ENCODE measurements at regions not wholly inside any gene's neighbourhood (a gene's known extent, or its start where the extent isn't known, plus 50 kb on each side); places are given as distances from the start of the nearest gene placed in this dataset.

DNA sequence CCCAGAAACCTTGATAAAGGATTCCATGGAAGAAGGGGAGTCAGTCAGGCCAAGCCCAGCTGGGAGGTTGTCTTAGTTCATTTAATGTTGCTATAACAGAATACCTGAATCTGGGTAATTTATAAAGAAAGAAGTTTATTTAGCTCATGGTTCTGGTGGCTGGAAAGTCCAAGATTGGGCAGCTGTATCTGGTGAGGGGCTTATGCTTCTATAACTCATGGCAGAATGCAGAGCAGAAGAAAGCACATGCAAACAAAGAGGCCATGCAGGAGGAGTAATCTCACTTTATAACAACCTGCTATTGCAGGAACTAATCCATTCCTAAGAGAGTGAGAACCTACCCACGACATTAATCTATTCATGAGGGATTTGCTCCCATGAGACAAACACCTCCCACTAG is 54.2 kb upstream of the ANKRD1 start:
- no peak for DNase-seq
- in situ Hi-C loops (cut with HindIII; ENCODE audit: low pct_ligation_motif_present, low pct_unique_long_range_greater_than_20kb, low sequenced_read_pairs), result no loop called here

DNA sequence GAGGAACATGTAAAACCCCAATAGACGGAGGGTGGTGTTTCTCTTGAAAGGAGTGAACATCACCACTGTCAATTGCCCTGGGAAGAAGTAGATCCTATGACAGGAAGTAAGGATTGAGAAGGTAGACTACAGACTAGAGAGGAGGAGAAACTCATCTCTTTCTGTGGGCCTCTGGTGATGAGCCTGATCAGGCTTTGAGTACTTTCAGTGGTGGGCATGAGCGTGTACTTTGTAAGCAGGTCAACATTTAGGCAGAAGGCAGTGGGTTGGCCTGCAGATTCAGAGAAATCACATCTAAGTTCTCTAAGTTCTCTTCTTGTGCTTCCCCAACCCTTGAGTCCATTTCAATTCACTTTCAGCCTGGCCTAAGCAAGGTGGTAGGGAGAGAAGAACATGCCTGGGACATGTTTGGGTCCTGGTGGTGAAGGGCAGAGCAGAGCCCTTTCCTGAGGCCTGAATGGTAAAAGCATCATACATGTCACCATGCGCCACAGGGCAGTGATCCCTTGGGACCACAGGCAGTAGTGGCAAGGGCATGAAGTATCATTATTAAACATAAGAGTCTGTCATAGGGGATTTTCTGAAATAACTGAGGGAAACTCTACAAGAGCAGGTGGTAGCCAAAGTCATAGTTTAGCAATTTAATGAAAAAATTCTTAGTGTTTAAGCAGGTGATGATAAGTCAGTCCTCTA is 56.4 kb upstream of the ANKRD1 start:
- no peak for DNase-seq
- in situ Hi-C loops (cut with HindIII; ENCODE audit: low pct_ligation_motif_present, low pct_unique_long_range_greater_than_20kb, low sequenced_read_pairs), result no loop called here

DNA sequence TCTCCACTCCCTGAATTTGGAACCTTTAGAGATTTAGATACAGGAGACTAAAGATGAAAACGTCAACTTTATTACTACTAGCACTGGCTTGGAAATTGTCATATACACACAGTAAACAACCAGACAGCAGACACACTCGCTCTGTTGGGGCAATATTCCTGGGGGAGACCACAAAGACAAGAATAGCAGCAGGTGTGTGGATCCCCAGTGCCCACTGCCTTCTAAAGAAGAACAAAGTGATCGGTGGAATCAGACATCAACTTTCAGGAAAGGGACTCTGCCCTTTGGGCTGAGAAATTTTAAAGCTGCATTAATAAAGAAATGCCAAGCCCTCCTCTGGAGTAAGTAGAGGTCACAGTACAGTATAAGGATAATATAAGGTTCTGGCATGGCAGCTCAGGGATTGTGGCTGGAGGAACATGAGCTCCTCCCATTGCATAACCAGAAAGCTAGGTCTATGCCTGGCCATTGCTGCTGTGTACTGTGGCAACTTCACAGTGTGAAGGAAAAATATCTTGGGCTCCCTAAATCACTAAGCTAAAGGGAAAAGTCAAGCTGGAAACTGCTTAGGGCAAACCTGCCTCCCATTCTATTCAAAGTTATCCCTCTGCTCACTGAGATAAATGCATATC is 57.1 kb upstream of the ANKRD1 start:
- no peak for DNase-seq

DNA sequence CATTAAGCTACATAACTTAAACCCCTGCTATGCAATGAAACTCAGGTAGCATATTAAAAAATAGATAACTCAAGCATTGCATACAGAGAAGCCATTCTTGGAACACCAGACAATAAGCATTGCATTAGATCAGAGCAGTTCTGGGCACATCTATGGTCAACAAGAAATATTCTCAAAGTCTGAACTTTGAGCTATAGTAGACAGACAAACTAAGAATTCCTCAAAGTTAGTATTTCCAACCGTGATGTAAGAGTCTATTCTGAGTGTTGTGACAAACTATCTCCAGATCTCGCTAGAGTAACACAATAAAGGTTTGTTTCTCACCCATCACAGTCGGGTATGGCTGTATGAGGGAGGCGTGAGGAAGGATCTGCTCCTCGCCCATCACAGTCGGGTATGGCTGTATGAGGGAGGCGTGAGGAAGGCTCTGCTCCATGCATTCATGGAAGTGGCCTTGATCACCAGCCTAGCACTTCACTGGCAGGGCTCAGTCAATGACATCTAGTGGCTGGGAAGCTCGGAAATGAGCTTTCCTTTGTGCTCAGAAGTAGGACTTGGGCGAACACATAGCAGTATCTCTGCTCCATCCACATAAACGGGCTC is 61.6 kb upstream of the ANKRD1 start:
- in situ Hi-C loops (cut with HindIII; ENCODE audit: low pct_ligation_motif_present, low pct_unique_long_range_greater_than_20kb, low sequenced_read_pairs), result no loop called here
- DNase-seq, result no peak

More for the DNA sequence above, 57.1 kb upstream of the ANKRD1 start:
- in situ Hi-C loops (cut with HindIII; ENCODE audit: low pct_ligation_motif_present, low pct_unique_long_range_greater_than_20kb, low sequenced_read_pairs), result no loop called here

DNA sequence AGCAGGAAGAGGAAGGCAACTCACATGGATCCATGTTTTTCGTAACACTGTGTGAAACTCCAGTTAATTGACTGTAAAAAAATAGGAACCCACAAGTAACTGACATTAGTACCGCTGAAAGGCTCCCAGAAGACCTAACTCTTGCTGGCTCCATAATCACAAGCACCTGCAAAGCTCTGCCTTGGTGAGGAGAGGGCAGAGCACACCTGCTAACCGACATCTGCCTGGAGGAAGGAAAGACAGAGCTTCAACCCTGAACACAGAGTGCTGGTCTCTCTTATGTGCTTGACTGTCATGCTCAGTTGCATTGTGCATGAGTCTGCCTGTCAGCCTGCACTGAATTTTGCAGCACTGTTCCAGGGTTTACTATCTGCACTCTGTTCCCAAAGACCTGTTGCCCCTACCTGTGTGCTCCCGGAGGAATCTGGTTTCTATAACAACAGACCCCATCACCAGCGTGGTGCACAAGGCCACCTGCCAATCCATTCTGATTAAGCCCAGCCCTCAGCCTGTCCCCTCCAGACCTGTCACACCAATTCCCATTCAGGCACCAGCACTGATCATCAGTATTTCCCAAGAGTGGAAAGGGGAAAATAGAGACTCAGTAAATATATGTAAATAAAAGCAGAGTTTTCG is 63.1 kb upstream of the ANKRD1 start:
- in situ Hi-C loops (cut with HindIII; ENCODE audit: low pct_ligation_motif_present, low pct_unique_long_range_greater_than_20kb, low sequenced_read_pairs), result no loop called here
- no peak for DNase-seq

DNA sequence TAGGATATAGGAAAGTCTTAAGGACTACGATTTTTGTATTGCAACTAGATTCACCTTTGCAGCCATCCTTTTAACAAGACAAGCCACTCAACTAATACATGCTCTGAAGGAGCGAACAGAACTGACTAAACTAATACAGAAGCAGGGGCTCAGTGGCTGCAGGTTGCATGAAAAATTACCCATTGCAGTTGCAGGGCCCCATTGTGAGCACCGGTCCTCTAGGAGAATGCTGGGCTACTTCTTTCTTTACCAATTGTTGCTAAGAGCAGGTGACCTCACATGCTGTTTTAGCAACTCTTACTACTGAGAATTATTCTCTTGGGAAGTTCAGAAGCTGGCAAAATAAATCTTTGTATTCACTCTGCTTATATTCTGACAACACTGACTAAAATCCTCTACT is 64.0 kb upstream of the ANKRD1 start:
- in situ Hi-C loops (cut with HindIII; ENCODE audit: low pct_ligation_motif_present, low pct_unique_long_range_greater_than_20kb, low sequenced_read_pairs), result no loop called here
- DNase-seq, result no peak

DNA sequence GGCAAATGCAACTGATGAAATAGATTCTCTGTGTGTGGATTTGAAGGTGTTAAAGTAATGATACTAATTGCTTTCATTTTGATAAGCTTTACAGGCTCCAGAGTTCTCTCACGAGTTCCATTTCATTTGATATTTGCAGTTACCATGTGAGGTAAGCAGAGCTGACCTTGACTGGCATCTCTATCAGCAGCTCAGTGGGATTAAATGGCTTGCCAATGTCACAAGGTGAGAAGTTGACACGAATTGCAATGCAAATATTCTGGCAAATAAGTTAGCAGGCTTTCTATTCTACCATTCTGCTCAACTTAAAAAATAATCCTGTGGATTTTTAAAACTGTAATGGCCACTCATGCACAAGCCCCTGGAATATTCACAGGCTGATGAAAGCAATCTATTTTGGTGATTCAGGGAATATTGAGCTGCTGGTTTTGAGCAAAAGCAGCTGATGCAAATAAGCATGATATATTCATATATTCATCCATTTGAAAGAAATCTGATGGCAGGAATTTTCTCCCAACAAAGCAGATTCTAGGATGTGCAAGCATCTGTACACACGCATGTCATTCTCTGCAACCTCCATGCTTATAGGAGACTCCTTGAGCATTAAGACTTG is 64.5 kb upstream of the ANKRD1 start:
- in situ Hi-C loops (cut with HindIII; ENCODE audit: low pct_ligation_motif_present, low pct_unique_long_range_greater_than_20kb, low sequenced_read_pairs), result no loop called here
- DNase-seq, result no peak

DNA sequence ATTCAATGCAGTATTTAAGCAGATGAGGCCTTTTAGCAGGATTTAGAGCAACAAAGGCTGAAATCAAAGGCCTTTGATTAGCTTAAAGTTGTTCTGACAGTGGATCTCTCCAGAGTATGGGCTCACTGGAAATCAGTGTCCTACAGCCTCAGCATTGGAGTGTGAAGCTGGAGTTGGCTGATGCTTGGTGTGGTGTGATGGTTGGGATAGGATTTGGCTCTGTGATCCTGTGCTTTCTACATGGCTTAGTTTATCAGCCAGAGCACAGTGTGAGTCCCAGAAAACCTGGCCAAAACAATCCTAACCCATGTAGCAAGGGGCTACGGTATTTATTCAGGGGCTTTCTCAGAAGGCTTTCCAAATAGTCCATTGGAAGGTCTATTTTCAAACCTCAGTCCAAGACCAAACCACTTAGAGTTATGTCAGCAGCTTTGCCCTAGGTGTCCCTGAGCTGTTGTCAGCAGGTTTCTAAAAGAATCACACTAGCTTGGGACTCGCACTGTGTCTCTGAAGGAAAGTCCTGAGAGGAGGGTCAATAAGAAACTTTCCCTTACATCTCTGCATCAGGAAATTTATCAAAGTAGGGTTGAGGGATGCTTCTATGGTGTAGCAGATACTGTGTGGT is 65.4 kb upstream of the ANKRD1 start:
- in situ Hi-C loops (cut with HindIII; ENCODE audit: low pct_ligation_motif_present, low pct_unique_long_range_greater_than_20kb, low sequenced_read_pairs), result no loop called here
- DNase-seq, result no peak

DNA sequence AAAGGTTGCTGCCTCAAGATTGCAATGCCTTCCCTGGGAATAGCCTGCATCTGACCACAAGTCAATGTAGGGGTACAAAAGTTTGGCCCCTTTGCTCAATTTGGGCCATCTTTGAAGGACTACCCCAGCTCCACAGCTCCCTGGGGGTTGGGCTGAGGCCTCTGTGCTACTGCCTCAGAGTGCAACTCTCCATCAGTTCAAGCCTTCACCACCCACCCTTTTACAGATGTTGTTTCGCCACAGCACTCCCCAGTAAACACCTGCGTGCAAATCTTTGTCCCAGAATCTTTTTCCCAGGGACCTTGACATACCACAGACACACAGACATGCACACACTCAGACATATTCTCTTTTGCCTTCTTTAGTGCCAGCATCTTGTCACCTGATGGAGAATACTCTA is 66.0 kb upstream of the ANKRD1 start:
- in situ Hi-C loops (cut with HindIII; ENCODE audit: low pct_ligation_motif_present, low pct_unique_long_range_greater_than_20kb, low sequenced_read_pairs), result no loop called here

DNA sequence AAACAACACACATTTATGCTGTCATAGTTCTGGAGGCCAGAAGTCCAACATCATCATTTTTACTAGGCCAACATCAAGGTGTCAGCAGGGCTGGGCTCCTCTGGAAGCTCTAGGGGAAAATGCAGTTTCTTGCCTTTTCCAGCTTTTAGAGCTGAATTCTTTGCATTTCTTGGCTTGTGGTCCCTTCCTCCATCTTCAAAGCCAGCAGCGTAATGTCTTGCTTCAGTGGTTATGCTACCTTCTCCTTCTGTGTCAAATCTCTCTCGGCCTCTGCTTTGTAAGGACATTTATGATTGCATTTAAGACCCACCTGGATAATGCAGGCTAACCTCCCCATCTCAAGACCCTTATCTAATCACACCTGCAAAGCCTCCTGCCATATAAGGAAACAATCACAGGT is 66.5 kb upstream of the ANKRD1 start:
- in situ Hi-C loops (cut with HindIII; ENCODE audit: low pct_ligation_motif_present, low pct_unique_long_range_greater_than_20kb, low sequenced_read_pairs), result no loop called here
- no peak for DNase-seq

More for the DNA sequence above, 66.0 kb upstream of the ANKRD1 start:
- no peak for DNase-seq

DNA sequence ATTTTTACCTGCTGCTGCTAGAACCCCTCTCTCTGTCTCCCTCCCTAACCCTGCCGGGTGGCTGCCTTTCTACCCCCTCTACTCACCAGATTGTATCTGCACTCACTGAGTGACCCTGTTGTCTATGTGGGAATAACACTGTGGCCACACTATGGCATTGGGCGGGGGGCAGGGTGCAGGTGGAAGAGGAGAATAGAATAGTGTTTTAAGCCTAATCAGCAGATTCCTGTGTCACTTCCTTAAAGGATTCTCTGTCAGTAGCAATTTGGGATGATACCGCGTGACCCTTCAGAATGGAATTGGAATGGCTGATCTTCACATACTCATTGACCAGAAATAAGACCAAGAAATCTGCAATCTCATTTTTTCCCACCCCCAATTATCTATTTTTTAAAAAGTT is 67.1 kb upstream of the ANKRD1 start:
- no peak for DNase-seq
- in situ Hi-C loops (cut with HindIII; ENCODE audit: low pct_ligation_motif_present, low pct_unique_long_range_greater_than_20kb, low sequenced_read_pairs), result no loop called here

DNA sequence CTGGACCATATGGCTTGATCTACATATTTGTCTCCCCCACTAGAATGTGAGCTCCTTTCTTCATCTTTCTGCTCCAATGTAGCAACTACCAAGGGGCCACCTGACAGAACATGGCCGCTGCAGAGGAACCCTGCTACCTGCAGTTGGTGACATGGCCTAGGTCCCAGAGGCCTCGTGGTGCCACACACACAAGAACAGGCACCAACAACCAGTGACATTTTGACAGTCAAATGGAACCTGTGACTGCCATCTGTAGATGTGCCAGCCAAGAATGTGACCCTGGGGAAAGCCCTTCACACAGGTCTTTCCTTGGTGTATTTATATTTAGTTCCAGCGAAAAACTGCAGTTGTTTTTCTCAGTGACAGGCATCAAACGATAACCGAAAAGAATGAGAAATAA is 67.9 kb upstream of the ANKRD1 start:
- in situ Hi-C loops (cut with HindIII; ENCODE audit: low pct_ligation_motif_present, low pct_unique_long_range_greater_than_20kb, low sequenced_read_pairs), result no loop called here
- DNase-seq, result no peak

DNA sequence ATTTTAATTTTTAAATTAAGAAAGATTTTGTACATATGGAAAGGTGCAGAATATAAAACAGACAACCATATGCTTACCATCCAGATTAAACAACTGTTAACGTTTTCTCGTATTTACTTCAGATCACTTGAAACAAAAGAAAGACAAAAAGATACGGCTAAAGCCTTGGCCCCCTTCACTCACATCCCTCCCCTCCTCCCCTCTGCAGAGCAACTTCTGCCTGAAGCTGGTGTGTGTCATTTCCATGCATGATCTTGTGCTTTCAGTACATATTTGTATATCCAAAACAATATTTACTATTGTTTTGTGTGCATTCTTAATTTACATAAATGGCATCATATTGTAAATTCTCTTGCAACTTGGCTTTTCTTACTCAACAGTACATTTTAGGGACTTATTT is 68.5 kb upstream of the ANKRD1 start:
- in situ Hi-C loops (cut with HindIII; ENCODE audit: low pct_ligation_motif_present, low pct_unique_long_range_greater_than_20kb, low sequenced_read_pairs), result no loop called here
- DNase-seq, result no peak

DNA sequence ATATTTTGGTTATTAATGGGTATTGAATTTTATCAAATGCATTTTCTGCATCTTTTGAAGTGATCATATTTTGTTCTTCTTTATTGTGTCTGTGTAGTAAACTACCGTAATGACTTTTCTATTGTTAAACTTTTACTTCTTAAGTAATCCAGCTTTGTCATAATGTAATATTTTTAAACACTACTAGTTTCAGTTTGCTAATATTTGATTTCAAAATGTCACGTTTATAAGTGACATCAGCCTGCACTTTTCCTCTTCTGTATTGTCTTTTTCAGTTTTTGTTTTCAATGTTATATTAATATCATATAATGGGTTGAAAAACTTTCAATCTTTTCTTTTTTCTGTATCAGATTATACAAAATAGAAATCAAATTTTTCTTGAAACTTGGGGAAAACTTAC is 71.6 kb upstream of the ANKRD1 start:
- no peak for DNase-seq
- in situ Hi-C loops (cut with HindIII; ENCODE audit: low pct_ligation_motif_present, low pct_unique_long_range_greater_than_20kb, low sequenced_read_pairs), result no loop called here

DNA sequence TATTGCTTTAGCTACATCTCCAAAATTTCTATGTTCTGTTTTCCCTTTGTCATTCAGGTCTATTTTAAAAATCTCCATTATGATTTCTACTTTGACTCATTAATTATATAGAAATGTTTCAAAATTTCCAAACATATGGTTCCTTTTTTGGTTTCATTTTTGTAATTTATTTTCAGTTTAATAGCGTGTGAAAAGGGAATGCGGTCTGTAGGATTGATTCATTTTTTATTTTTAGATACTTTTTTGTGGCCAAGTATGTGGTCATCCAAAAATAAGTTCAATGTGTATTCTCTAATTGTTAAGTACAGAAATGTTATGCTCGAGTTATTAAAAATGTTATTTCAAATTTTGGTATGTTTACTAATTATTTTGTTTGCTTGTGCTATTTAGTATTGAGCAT is 72.5 kb upstream of the ANKRD1 start:
- DNase-seq, result no peak
- in situ Hi-C loops (cut with HindIII; ENCODE audit: low pct_ligation_motif_present, low pct_unique_long_range_greater_than_20kb, low sequenced_read_pairs), result no loop called here

DNA sequence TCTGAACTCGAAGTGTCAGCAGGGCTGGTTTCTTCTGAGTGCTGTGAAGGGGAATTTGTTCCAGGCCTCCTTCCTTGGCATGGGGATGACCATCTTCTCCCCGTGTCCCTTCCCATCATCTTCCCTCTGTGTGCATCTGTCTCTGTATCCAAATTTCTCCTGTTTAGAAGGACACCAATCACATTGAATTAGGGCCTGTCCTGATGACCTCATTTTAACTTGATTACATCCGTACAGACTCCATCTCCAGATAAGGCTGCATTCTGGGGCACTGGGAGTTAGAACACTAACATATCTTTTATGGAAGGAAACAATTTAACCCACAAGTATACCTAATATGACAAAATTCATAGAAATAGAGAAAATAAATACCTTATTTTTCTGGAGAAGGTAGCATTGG is 76.8 kb upstream of the ANKRD1 start:
- in situ Hi-C loops (cut with HindIII; ENCODE audit: low pct_ligation_motif_present, low pct_unique_long_range_greater_than_20kb, low sequenced_read_pairs), result no loop called here
- DNase-seq, result no peak

DNA sequence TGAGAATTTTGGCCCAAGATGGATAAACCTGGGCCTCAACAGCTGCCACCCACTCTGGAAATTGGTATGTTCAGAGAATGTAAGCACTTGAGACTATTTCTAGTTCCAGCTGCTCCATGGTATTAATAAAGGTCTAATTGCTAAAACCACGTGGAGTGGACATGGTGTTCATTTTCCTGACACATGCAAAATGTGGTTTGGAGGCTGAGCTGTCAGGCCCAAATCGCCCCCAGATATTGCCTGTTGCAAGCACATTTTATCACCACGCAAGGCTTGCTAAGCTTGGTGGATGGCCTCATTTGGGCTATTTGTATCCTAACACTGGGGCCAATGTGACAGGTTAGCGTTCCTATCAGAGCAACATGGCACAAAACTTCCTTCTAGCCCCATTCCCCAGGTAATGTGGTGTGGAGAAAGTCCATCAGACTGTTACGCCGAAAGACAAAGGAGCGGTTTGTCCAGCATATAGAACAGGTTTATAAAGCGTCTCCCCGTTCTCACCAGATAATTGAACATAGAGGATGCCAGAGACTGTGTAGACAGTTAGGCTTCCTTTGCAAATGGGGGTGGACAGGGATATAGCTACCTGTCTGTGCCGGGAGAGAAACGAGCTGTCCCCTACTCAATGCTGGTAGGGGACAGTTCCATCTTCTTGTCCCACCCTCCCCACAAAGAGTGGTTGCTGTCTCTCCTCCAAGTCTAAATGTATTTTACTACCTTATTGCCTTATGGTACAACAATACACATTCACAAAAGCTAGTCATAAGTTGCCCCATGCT is 78.0 kb upstream of the ANKRD1 start:
- DNase-seq, result no peak
- in situ Hi-C loops (cut with HindIII; ENCODE audit: low pct_ligation_motif_present, low pct_unique_long_range_greater_than_20kb, low sequenced_read_pairs), result no loop called here

DNA sequence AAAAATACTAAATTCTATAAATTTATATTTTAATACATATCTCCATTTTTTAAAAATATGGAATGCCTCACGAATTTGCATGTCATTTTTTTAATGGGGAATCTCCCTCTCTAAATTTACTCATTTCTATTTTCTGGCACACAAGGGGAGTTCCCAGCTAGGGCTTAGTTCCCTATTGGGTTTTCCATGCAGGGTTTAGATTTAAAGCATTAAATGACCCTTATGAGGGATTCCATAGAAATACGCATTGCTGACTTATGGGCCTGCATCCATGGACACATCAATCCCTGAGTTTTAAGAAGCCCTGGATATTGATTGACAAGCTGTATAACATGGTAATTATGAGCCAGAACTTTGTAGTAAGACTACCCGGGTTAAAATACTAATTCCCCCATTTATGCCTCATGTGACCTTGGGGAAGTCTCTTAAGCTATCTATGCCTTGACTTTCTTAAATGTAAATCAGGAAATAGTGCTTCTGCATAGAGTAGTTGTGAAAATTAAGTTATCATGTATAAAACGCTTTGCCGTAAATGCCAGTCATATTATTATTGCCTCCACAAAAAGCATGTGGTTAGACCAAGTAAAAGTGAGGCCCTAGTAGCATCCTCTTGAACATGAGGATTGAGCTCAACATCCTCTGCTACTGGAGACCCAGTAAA is 78.8 kb upstream of the ANKRD1 start:
- no peak for DNase-seq
- in situ Hi-C loops (cut with HindIII; ENCODE audit: low pct_ligation_motif_present, low pct_unique_long_range_greater_than_20kb, low sequenced_read_pairs), result no loop called here
